GM21529 (cell line): ENCODE measurements at regions not wholly inside any gene's neighbourhood (a gene's known extent, or its start where the extent isn't known, plus 50 kb on each side); places are given as distances from the start of the nearest gene placed in this dataset.
A peak's percentile ranks its signal among the peaks of the same experiment; 100 is the strongest.

Experiments used
- ATAC-seq: cut with Tn5 transposase; IDR thresholded peaks from one replicate; pipeline ENCODE4 v1.9.1; 2021; ENCODE audit not compliant: unreplicated experiment

DNA sequence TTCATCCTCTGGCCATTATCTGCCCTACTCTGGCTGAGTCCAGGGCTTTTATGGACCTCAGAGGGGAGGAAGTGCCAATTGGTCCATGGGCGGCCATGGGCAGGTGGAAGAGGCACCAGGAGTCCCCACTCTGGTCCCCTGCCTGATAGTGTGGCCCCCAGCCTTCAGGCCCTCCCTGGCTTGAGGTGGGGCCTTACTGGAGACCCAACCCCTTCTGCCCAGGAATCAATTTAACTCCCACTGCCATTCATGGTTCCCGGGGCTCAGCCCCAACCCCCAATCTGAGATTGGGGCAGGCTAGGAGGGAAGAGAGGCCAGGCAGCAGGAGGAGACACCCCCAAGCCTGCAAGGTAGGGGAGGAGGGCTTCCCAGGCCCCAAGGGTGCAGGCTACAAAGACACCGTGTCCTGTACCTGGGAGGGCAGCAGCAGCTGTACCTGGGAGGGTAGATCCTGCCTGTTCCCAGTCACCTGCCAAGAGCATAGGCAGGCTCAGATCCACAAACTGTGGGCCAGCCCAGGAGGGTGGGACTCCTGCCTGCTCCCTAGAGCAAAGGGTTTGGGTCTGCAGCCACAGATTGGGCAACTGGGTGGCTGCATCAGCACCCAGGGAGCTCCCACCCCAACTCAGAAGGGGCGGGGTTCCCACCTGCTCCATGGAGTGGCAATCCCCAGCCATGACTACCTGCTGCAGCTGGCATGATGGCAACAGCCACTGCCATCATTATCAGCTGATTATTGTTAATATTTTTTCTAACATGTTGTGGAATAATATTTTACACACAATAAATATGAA, 1044.1 kb upstream of the B3GALT2 start:
- ATAC-seq, result no peak

DNA sequence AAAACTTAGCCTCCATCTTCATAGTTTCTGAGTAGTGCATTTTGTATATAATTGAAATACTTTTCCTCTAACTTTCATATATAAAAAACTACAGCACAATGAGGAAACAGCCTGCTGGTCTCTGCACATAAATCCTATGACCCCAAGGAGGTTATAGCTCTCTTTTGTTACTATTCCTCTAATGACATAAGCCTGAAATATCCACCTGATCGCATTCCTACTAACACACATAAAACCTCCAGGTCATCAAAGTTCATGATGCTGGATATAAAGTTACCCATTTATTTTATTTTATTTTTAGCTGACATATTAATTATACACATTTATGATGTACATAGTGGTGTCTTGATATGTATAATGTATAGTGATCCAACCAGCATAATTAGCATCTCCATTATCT, 1042.0 kb upstream of the B3GALT2 start:
- no peak for ATAC-seq

DNA sequence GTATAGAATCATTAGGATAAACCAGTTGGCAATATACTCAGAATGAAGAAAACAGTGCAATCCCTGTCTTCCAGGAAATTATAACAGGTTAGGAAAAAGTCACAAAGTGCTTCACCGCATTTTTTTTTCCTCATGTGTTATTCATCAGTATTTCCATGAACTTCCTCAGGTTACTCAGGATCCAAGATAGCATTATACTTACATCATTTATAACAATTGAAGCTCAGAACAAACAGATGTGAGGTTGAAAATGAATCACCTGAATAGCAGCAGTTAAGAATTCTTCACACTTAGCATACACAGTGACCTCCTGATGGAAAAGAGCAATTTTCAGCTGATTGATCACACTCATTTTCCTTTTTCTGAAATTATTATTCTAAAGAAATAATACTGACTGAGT, 1040.7 kb upstream of the B3GALT2 start:
- ATAC-seq, result no peak

DNA sequence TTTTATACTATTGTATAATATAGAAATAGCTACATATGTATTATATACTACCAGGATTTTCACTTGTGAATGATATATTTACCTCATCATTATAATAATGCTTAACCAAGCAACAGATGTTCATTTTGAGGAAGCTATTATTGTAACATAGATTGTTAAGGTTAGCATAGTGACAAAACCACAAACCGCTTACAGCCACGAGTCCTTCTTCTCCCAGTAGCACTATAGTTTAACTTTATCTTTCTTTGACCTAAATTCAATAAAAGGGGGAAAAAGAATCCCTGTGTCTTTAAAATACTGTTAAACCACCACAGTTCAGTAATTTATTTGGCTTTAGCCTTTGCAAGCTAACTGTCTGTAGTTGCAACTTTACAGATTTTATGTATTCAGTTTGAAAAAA, 1039.4 kb upstream of the B3GALT2 start:
- ATAC-seq, result peak; percentile 77

DNA sequence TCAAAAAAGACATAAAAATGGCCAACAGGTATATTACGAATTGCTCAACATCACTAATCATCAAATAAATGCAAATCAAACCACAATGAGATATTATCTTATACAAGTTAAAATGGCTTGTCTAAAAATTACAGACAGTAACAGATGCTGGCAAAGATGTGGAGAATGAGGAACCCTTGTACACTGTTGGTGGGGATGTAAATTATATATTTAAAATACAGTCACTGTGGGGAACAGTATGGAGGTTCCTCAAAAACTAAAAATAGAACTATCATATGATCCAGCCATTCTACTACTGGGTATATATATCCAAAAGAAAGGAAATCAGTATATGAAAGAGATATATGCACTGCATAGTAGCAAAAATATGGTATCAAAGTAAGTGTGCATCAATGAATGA, 1037.2 kb upstream of the B3GALT2 start:
- no peak for ATAC-seq

DNA sequence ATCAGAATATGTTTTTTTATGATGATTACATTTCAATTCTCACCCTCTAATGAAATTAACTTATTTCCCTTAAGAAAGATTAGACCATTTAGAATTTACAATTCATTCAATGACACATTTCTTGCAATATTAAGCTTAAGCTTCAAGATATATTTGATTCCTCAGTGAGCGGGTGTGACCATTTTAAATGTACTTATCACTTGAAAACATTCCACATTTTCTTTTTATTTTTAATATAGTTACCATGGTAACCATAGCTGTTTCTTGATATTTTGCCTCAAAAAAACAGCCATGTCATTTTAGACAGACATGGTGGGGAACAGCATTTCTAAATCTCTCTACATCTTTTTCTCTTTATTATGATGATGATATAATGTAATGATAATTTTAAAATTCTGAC, 1029.0 kb upstream of the B3GALT2 start:
- no peak for ATAC-seq

DNA sequence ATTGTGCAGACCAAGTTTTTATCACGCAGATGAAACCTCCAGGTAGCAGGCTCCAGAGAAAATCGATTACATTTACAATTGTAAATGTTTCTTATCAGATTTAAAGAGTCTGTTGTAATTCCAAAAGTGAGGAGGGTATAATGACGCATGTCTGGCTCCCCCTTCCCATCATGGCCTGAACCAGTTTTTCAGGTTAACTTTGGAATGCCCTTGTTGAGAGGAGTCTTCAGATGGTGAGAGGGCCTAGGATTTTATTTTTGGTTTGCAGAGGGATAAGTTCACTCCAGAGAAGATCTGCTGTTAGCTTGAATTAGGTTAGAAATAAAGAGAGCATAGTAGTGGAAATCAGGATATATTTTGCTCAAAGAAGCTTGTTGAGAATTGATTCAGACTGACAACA, 1028.3 kb upstream of the B3GALT2 start:
- ATAC-seq, result no peak

DNA sequence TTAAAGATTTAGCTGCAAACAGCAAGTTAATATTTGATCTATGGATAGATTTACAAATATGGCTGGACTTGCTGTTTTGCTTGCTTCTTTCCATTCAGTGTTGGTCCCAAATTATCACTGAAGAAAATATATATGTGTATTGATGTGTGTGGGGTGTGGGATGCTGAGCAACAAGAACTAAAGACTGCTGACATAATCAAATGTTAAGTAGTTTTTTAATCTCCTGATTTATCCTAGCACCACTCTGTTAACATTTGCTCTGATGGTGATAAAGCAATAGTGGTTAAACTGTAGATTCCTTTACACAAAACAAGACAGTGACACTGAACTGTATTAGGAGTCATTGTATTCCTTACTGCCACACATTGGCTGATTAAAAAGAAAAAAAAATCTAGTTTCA, 1023.5 kb upstream of the B3GALT2 start:
- no peak for ATAC-seq

DNA sequence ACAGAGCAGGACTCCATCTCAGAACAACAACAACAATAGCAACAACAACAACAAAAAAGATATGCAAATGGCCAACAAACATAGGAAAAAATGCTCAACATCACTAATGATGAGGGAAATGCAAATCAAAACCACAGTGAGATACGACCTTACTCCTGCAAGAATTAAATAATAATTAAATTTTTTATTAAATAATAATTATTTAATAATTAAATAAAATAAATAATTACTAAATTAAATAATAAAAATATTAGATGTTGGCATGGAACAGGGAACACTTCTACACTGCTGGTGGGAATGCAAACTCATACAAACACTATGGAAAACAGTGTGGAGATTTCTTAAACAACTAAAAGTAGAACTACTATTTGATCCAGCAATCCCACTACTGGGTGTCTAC, 1022.3 kb upstream of the B3GALT2 start:
- no peak for ATAC-seq

DNA sequence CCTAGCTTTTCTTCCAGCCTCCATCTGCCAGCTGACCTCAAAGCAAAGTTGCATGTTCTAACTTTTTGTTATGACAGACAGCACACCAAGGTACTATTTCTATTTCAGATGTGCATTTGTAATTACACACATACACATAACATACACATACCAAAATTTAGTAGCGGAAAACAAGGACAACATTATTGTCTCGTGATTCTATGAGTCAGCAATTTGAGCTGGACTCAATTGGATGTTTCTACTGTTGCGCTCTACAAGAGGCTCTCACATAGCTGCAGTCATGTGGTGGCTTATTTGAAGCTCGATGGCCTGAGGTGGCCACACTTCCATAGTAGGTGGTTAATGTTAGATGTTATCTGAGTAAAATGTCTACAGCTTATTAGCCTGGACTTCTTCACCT, 1010.1 kb upstream of the B3GALT2 start:
- no peak for ATAC-seq

DNA sequence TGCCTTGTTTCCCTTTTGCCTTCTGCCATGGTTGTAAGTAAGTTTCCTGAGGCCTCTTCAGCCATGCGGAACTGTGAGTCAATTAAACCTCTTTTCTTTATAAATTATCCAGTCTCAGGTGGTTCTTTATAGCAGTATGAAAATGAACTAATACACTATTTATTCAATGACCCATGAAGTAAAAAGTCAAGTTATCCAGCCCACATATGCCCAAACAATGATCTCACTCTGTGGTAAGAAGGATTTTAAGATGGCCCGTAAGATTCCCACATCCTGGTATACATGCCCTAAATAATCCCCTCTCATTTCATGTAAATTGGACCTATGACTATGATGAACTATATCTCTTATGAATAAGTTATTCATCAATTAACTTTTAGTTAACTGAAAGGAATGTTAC, 1008.3 kb upstream of the B3GALT2 start:
- no peak for ATAC-seq

DNA sequence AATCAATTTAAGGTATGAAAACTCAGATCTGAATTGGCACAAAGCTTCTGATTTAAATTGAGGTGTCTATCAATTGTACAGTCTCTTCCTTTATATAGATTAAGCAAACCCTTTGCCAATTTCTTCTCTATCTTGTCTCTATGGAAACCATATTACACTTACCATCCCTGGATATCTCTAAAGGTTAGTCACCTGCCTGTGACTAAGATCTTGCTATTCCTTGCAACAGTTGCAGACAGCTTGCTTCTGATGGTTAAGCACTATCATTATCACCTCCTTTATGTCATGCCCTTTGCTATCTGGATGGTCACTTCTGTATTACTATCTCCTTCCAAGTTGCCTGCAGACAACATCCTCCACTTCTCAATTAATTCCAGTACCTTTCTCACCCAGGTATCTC, 998.6 kb upstream of the B3GALT2 start:
- ATAC-seq, result no peak

DNA sequence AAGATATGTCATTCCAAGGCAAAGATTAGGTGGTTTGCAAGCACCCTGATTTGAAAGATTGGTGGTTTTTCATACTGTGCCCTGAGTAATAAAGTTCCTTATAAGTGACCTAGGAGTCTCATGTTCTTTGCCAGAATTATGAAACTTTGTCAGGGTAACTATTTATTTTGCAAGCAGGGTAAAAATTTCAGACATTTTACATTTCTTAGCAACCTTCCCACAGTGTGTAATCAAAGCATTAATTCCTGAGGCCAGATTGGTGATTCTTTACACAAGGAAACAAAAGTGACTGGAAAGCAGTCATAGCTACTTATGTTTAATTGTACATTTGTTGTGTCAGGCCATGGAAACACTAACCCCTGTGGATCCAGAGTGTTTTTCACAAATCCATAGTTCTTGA, 998.0 kb upstream of the B3GALT2 start:
- ATAC-seq, result no peak

DNA sequence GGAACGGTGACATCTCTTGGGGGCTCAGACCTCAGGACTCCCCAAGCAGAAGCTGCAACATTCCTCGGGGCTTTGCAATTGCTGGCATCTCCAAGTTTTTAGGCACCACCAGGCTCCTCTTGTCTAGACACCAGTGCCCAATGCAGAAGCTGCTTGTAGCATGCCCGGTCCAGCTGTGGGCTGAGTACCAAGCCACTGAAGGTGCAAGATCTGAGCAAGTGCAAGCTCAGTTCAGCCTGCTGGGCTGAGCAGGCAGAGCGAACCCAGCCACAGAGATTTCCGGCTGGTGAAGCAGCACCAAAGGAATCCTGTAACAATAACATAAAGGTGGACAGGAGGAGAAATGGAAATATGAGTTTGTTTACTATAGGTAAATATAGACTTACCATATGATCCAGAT, 995.4 kb upstream of the B3GALT2 start:
- no peak for ATAC-seq

DNA sequence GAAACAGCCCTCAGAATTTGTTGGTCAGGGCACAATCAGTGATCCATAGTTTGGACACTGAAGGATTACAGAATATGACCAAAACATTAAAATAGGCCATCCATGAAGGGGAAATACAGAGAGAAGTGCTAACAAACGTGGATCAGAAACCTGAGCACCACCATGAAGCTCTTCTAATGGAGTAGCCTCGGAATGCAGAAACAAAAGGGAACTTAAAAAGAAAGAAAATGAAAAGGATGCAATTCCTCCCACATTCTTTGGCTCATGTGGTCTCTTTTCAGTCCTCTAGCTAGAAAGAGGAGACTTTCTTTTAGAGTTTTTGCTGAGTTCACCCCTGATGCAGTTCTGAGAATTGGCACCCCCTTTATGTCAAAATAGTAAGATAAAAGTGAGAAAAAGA, 989.8 kb upstream of the B3GALT2 start:
- no peak for ATAC-seq

DNA sequence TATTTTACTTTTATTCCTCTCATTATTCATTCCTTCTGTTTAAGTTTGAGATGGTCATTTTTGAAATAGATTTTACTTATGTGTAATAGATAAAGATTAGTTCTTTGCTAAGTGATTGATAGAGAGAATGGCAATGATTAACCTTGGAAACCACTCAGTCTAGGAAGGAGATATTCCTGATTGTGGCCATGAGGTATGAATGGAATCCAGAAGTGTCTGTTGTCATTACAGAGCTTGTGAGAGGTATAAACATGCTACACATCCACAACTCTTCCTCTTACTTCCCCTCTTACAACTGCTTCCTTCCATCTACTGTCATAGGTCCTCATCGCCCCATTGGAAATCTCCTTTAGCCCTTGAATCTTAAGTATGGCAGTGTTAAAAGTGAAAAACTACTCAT, 988.8 kb upstream of the B3GALT2 start:
- no peak for ATAC-seq

DNA sequence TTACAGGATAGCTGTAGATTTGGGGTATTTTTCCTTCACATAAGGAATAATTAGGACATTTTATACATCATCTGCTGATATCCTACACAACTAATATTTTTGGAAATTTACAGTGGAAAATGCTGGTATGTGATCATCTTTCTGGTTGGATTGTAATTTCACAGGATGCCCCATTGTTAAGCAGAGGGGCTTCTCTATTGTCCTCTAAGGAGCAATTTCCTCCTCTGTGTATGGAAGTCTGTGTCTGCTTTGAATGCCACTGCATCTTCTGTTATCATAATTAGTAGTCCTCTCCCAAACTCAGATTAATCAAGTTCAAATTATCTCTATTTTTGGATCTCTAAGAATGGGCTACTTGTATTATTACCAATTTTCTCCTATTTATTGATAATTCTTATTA, 988.1 kb upstream of the B3GALT2 start:
- ATAC-seq, result no peak

DNA sequence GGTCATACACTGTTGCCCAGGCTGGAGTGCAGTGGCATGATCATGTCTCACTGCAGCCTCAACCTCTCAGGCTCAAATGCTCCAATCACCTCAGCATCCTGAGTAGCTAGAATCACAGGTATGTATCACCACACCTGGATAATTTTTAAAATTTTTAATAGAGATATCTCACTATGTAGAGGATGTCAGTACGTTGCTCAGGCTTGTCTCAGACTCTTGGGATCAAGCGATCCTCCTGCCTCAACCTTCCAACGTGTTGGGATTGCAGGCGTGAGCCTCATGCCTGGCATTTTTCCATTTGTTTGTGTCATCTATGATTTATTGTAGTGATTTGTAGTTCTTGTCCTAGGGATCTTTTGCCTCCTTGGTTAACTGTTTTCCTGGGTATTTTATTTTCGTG, 985.2 kb upstream of the B3GALT2 start:
- no peak for ATAC-seq

DNA sequence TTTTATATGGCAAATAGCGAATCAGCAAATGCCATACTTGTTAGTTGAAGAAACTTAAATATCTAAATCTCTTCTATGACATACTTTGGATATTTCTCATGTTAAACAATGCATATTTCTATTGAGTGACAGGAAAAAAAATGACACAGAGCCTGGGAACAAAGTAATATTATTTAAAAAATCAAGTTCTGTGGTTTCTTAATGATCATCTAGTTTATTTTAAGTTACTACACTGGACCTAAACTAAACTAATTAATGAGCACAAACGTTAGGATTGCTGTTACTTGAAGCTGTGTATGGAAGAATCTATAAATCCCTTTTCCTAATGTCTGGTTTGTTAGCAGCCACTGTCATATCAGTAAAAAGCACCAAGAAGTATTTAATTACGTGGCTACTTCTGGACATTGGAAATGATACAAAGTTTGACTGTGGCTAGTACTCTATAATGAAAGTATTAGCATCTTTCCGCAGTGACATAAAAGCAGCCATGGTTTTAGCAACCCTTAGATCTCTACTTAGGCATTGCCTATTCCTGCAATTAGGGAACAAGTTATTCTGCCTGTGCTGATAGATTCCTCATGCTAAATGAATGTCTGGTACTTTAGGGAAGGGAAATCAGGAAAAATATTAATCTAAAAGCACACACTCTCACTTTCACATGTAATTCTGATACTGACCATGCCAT, 981.7 kb upstream of the B3GALT2 start:
- no peak for ATAC-seq

DNA sequence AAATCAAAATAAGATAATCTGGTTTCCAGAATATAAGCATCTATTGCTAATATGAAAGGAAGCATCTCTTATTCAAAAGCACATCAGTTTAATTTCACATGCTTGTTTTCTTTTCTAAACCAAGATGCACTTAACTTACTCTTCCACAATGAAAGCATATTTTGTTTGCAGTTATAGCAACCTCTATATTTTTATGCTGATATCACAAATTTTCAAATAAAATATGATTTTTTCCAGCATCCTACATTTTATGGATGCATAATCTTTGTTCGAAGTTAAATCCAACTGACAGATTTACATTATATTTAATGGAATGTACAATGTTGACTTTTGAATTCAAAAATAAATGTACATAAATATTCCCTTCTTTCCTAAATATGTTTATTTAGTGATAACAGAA, 978.3 kb upstream of the B3GALT2 start:
- ATAC-seq, result no peak

DNA sequence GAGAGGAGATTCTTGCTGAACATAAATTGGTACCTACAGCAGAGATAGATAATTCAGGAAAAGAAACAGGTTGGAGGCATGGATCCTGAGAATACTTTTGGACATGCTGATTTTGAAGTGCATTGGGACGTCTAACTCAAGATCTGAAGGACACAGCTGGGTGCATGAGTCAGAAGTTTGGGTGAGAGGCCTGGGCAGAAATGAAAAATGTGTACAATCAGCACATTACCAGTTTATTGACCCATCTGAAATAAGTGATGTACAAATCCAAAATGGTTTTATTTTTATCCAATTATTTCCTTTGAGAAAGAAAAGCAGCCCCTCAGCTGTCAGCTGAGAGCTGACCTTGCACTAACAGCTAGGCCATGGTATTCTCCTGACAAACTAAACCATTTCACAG, 975.2 kb upstream of the B3GALT2 start:
- ATAC-seq, result no peak

DNA sequence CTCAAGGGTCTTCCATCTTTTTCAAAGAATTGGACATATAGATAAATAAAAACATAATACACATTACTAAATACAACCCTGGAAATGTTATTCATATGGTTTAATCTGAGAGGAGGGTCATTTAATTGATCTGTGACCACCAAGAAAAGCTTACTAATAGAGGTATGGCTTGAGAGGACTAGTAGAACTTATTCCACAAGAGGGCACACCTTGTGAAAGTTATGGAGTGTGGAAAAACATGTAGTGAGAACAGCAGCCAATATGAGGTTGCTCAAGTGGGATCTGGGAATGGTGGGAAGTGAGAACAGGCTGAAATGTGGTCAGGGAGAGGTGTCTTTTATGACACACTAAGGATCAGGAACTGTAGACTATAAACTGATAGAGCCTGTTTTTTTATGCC, 973.5 kb upstream of the B3GALT2 start:
- ATAC-seq, result no peak

DNA sequence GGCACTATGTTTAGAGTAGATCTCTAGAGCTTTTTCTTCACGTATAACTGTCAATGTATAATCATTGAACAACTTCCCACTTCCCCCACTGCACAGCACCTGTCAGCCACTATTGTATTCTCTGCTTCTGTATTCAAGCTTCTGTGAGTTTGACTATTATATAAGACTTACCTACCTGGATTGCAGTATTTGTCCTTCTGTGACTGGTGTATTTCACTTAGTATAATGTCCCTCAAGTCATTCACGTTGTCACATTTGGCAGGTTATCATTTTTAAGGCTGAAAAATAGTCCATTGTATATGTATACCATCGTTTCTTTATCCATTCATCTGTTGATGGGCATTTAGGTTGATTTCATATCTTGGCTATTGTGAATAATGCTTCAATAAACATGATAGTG, 969.5 kb upstream of the B3GALT2 start:
- no peak for ATAC-seq
